HFFc6 (cell line): ENCODE measurements at regions not wholly inside any gene's neighbourhood (a gene's known extent, or its start where the extent isn't known, plus 50 kb on each side); places are given as distances from the start of the nearest gene placed in this dataset.

Experiments
- DNase-seq: peaks from one replicate; pipeline ENCODE4 v3.0.0-alpha.2; 2018
- H3K27ac Mint-ChIP-seq: 2 replicates; pipeline ENCODE4 v1.8.0; 2020; ENCODE audit warnings: mild to moderate bottlenecking, mixed read lengths
- H3K27me3 Mint-ChIP-seq: 2 replicates; pipeline ENCODE4 v1.8.0; 2021; ENCODE audit warnings: mild to moderate bottlenecking, moderate library complexity, mixed read lengths; ENCODE audit not compliant: insufficient read depth
- H3K36me3 Mint-ChIP-seq: 2 replicates; pipeline ENCODE4 v1.8.0; 2021; ENCODE audit warnings: low read depth, mixed read lengths
- H3K4me1 Mint-ChIP-seq: 2 replicates; pipeline ENCODE4 v1.8.0; 2020; ENCODE audit warnings: low read depth, mixed read lengths
- H3K4me3 Mint-ChIP-seq: 2 replicates; pipeline ENCODE4 v1.8.0; 2020; ENCODE audit warnings: mild to moderate bottlenecking, moderate library complexity, mixed read lengths
- H3K9me3 Mint-ChIP-seq: 2 replicates; pipeline ENCODE4 v1.8.0; 2020; ENCODE audit warnings: mild to moderate bottlenecking, mixed read lengths
- CTCF ChIP-seq: fragments of 200-600 bp; sonication (generic); IDR thresholded peaks from 2 replicates; pipeline ENCODE4 v1.5.0; 2021; ENCODE audit warnings: antibody characterized with exemption, mild to moderate bottlenecking

GRCh38 chr15:45743426-45744235, 108.8 kb downstream of the SQOR start:
- Mint-ChIP-seq H3K36me3 (no peaks in the 10 kb centered on the region), H3K27ac (no peak overlapping the region), H3K27me3 (peaks cover 13% of the 10 kb centered on the region), H3K4me3 (no peak overlapping the region), H3K9me3 (no peaks in the 10 kb centered on the region; the same call in 1 of the 2 replicates), H3K4me1 (no peaks in the 10 kb centered on the region)
- TF ChIP-seq CTCF, result no peak
- no peak for DNase-seq

- peaks cover 13% of the 10 kb centered on the region for H3K27me3 Mint-ChIP-seq
- H3K4me1 Mint-ChIP-seq, result no peaks in the 10 kb centered on the region
These were observed 109.4 kb downstream of the SQOR start for GRCh38 chr15:45744236-45744589.

GRCh38 chr15:45747426-45747825, 112.6 kb downstream of the SQOR start:
- no peak overlapping the region for H3K27ac Mint-ChIP-seq
- peaks cover 13% of the 10 kb centered on the region for H3K27me3 Mint-ChIP-seq
- no peak for DNase-seq
- no peak for TF ChIP-seq CTCF
- no peaks in the 10 kb centered on the region; the same call in 1 of the 2 replicates for H3K9me3 Mint-ChIP-seq
- H3K4me3 Mint-ChIP-seq, result no peak overlapping the region
- no peaks in the 10 kb centered on the region for H3K36me3 Mint-ChIP-seq
- no peaks in the 10 kb centered on the region for H3K4me1 Mint-ChIP-seq

More at GRCh38 chr15:45744236-45744589, 109.4 kb downstream of the SQOR start:
- Mint-ChIP-seq H3K27ac (no peak overlapping the region), H3K36me3 (no peaks in the 10 kb centered on the region), H3K9me3 (no peaks in the 10 kb centered on the region; the same call in 1 of the 2 replicates), H3K4me3 (no peak overlapping the region)
- no peak for DNase-seq
- no peak for TF ChIP-seq CTCF

DNA sequence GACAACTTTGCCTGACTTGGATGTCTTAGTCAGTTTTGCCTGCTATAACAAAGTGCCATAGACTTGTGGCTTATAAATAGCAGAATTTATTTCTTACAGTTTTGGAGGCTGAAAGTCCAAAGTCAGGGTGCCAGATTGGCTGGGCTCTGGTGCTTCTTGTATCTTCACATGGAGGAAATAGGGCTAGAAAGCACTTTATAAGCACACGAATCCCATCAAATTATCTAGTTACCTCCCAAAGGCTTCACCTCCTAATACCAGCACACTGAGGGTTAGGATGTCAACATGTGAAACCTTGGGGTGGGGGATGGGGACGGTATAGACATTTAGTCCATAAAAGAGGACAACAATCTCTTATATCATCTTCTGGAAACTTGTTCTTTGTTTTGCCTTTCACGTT, 116.8 kb downstream of the SQOR start:
- no peaks in the 10 kb centered on the region for H3K9me3 Mint-ChIP-seq
- no peaks in the 10 kb centered on the region for H3K36me3 Mint-ChIP-seq
- H3K27me3 Mint-ChIP-seq, result peaks cover 7% of the 10 kb centered on the region; the same call in 1 of the 2 replicates
- DNase-seq, result no peak
- no peak overlapping the region for H3K27ac Mint-ChIP-seq
- no peaks in the 10 kb centered on the region for H3K4me1 Mint-ChIP-seq
- H3K4me3 Mint-ChIP-seq, result no peak overlapping the region
- TF ChIP-seq CTCF, result no peak

DNA sequence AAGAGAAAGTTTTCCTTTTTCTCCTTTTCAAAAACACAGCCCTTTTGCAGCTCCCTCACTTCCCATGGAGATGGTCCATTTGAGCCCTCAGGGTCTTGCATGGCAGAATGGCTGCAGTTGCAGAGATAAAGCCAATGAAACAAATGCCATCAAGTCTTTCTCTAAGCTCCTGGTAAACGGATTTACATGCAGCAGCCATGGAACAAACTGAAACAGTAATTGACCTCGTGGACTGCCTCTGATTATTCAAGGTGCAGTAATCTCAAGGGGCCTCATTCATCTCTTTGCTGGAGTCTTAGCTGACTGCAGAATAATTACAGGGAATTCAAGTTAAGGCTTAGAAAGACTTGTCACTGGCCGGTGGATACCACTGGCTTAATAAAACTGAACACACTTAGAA, 125.1 kb downstream of the SQOR start:
- H3K27ac Mint-ChIP-seq, result no peak overlapping the region
- H3K4me1 Mint-ChIP-seq, result no peaks in the 10 kb centered on the region
- DNase-seq, result no peak
- H3K36me3 Mint-ChIP-seq, result no peaks in the 10 kb centered on the region
- H3K9me3 Mint-ChIP-seq, result peaks cover 4% of the 10 kb centered on the region; the same call in 1 of the 2 replicates
- TF ChIP-seq CTCF, result no peak
- no peak overlapping the region for H3K4me3 Mint-ChIP-seq
- H3K27me3 Mint-ChIP-seq, result peaks cover 6% of the 10 kb centered on the region; the same call in 1 of the 2 replicates
